NCI-H524 (cell line): ENCODE measurements at regions not wholly inside any gene's neighbourhood (a gene's known extent, or its start where the extent isn't known, plus 50 kb on each side); places are given as distances from the start of the nearest gene placed in this dataset.

Experiments used
- DNase-seq, 2 experiments: peaks; one replicate each; lab custom pipeline; 2025; lab: John Stamatoyannopoulos, UW

DNA sequence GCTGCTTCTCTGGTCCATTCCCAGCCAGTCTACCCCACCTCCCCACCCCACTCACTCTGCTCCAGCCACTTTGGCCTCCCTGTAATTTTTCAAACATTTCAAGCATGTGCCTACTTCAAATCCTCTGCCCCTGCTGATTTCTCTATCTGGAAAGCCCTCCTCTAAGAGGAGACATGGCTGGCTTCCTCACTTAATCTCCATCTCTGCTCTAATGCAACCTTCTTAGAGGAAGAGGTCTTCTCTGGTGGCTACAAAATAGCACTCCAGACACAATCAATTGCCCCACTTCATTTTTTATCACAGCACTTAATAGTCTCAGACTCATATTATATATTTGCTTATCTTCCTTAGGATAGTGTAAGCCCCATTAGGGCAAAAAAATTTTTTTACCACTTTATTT lies 161.1 kb upstream of the SLC39A10 start:
- no peak for DNase-seq

GRCh38 chr2:195495351-195495750 lies 161.7 kb upstream of the SLC39A10 start:
- DNase-seq = no peak

DNA sequence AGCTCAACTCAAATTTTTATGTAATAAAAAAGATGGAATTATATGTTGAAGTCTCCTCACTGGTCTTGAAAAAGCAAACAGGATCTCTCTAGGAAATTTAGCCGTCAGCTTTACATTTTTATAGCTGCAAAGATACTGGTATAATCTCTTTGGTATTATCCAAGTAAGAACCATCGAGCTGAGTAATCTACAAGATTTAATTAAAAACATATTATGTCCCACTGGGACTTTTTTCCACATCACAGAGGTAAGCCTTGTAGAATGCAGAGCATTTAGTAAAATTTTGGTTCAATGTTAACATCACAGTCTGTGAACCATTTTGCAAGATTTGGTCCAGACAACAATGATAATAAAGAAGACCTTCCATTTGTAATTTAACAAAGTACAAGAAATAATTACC lies 162.6 kb upstream of the SLC39A10 start:
- DNase-seq = no peak

DNA sequence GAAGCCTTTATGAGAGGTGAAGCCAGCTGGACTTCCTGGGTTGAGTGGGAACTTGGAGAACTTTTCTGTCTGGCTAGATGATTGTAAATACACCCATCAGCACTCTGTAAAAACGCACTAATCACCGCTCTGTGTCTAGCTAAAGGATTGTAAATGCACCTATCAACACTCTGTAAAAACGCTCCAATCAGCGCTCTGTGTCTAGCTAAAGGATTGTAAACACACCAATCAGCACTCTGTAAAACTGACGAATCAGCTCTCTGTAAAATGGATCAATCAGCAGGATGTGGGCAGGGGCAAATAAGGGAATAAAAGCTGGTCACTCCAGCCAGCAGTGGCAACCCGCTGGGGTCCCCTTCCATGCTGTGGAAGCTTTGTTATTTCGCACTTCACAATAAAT lies 163.6 kb upstream of the SLC39A10 start:
- DNase-seq = no peak

- DNase-seq = no peak
Measured at GRCh38 chr2:195490319-195490718, 166.7 kb upstream of the SLC39A10 start.

DNA sequence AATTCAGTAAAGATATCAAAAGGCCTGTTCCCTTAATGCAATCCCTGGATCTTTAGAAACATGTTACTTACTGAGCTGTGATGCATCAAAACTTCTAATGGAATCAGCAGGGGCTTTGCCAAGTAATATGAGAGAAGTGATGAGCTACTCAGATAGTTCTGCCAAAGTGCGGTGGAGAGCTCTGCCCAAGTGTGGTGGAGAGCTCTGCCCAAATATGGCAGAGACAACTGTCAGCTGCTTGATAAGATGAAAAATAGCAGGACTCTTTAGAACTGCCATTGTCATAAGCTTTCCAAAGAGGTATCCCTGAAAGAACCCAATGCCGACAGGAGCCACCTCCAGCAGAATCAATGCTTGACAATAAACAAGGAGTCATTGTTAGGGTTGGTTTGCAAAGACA lies 167.9 kb upstream of the SLC39A10 start:
- DNase-seq = no peak

DNA sequence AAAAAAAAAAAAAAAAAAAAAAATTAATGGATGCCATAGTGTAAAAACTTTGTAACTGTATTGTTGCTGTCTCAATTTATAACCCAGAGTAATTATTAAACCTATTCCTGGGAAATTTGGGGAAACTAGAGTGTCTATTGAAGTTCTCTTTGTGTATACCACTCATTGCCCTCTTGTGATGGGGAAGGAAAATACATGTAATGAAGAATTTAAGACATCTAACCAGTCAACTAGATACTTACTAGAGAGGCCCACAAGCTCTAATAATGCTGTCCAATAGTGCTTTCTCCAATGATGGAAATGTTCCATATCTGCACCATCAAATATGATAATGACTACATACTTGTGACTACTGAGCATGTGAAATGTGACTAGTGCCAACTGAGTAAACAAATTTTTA lies 168.5 kb upstream of the SLC39A10 start:
- DNase-seq = no peak

- DNase-seq = peak; percentile 32 to 81
Measured at GRCh38 chr2:195486987-195487644, 169.9 kb upstream of the SLC39A10 start.

- DNase-seq = no peak
Measured at GRCh38 chr2:195486520-195486919, 170.5 kb upstream of the SLC39A10 start.

GRCh38 chr2:195482010-195482409 lies 175.0 kb upstream of the SLC39A10 start:
- no peak for DNase-seq

- no peak for DNase-seq
Measured at GRCh38 chr2:195480121-195480520, 176.9 kb upstream of the SLC39A10 start.

DNA sequence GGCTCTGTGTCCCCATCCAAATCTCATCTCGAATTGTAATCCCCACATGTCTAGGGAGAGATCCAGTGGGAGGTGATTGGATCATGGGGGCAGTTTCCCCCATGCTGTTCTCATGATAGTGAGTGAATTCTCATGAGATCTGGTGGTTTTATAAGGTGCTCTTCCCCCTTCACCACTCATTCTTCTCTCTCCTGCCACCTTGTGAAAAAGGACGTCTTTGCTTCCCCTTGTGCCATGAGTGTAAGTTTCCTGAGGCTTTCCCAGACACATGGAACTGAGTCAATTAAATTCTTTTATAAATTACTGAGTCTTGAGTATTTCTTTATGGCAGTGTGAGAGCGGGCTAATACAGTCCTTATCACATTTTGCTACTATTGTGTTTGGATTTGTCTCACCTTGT lies 177.6 kb upstream of the SLC39A10 start:
- no peak for DNase-seq

DNA sequence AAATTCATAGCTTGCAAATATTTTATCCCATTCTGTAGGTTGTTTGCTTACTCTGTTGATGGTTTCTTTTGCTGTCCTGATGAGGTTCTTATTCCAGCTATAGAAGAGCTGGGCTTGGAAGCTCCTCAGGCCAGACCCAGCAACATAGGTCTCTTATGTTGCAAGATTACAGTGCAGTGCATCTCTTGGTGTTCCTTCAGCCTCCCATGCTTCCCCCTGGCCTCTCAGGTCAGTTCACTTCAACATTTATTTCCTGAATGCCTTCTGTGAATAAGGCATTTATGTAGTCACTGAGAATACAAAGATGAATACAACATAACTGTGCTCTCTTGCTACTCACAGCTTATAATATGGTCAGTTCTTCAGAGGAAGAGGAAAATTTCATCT lies 179.0 kb upstream of the SLC39A10 start:
- no peak for DNase-seq

- DNase-seq = no peak
Measured at GRCh38 chr2:195477248-195477995, 179.6 kb upstream of the SLC39A10 start.

DNA sequence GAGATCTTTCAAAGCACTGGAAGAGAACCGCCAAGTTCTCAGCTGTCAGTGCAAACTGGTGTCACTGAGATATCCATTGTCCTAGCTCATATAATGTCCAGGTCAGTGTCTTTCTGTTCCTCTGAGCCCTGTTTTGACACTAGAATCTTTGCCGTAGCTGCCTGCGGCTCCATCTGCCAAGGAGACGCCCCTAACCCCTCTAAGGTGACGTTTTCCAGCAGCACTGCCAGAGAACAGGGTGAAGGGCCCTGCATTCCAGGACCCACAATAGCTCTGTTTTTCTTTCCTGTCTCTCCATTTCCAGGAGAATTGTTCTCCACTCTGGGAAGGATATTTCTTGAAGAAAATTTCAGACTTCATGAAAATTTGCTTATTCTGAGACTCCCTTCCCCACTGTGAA lies 181.7 kb upstream of the SLC39A10 start:
- no peak for DNase-seq

DNA sequence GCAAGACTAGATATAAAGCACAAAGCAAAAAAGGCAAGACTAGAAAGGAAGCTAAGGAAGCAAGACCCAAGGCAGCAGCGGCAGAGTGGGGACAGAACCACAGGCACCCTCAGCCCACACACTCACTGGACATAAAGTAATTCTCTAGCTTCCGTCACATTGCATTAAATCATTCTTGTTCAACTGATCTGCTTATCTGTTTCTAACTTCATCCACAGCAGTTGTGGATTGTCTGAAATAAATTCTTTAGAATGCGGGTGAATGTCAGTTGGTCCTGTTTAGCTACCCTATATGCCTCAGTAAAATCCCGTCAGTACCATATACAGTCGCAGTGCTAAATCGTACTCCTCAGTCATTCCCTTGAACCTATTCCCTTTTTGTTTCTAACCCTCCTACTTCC lies 183.2 kb upstream of the SLC39A10 start:
- no peak for DNase-seq

DNA sequence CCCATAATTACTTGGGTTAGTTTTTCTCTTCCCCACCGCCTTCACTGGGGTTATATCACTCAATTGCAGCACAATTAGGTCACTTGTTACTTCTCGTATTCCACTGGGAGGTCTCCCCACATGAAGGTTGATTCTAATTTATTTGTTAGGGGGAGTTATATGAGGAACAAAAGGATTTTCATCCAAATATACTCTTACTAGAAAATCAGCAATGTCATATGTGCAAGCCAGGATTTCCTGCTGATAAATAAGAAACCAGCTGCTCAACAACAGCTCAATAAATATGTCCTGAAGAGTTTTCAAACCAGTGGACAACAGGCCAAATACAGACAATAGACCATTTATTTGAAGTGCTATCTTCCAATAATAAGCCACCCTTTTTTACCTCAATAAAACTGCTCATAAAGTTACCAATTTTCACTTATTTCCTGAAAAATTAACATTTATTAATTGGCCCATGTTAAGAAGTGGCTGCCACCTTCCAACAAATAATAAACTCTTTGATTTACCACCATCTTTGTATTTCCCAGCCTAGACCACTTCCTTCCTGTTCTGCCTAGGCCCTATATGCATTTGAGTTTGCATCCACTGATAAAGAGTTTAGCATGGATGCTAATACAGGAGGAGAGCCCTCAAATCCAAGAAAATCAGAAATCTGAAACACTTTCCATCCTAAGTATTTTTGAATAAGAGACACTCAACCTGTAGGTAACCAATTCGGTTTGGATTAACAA lies 184.4 kb upstream of the SLC39A10 start:
- DNase-seq = no peak

DNA sequence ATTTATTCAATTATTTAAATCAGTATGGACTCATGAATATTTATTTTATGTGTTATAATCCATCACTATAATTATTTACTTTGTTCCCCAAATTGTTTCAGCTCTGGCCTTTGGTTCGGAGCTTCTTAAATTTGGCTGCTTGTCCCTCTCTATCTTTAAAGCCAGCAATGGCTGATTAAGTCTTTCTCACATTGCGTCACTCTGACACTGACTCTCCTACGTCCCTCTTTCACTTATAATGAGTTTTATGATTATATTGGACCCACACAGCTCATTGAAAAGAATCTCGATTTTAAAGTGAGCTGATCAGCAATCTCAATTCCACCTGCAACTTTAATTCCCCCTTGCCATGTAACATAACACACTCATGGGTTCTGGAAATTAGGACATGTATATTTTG lies 185.2 kb upstream of the SLC39A10 start:
- DNase-seq = no peak

DNA sequence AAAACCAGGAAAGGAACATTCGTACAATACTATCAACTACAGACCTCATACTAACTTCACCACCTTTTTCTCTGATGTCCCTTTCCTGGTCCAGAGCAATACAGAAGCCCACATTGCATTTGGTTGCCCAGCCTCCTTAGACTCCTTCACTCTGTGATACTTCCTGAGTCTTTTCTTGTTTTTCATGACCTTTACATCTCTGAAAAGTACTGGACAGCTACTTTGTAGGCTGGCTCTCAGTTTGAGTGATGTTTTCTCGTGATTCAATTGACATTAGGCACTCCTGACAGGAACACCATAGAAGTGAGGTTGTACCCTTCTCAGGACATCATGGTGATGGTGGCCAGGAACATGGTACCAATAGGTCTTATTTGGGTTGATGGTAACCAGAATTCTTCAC lies 185.9 kb upstream of the SLC39A10 start:
- no peak for DNase-seq

DNA sequence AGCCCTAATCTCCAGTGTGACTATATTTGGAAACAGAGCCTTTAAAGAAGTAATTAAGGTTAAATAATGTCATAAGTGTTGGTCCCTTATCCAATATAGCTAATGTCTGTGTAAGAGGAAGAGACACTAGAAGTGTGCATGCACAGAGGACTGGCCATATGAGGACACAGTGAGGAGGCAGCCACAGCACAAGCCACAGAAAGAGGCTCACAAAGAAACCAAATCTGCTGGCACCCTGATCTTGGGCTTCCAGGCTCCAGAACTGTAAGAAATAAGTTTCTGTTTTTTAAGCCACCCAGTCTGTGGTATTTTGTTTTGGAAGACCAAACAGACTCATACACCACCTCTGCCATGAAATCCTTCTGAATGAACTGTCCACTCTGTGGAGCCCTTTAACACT lies 186.4 kb upstream of the SLC39A10 start:
- no peak for DNase-seq

DNA sequence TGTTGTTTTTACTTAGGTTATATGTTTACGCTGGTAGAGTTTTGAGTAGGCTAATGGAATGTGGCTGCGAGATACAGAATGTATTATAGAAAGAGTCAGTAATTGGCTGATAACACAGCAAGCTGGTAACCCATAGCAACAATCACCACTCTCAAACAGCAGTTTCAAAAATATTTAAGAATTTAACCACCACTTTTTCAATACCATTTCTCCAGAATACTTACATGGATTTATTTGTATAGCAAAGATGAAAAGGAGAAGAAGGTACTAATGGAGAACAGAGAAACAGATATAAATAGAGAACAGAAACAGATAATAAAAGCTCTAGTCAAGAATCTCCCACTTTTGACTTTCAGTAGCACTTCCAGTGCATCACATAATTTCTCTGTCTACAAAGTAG lies 188.3 kb upstream of the SLC39A10 start:
- DNase-seq = no peak

GRCh38 chr2:195466427-195466826 lies 190.6 kb upstream of the SLC39A10 start:
- no peak for DNase-seq

GRCh38 chr2:195461010-195461409 lies 196.0 kb upstream of the SLC39A10 start:
- DNase-seq = no peak
